IMR-90 (cell line): ENCODE measurements at regions not wholly inside any gene's neighbourhood (a gene's known extent, or its start where the extent isn't known, plus 50 kb on each side); places are given as distances from the start of the nearest gene placed in this dataset.

Source experiments
- CTCF ChIP-seq: conservative IDR thresholded peaks from 2 replicates; pipeline ENCODE4 v1.5.1; 2012; ENCODE audit warnings: mild to moderate bottlenecking, low read depth, low read length, improper control_type of control experiment
- MAZ ChIP-seq: IDR thresholded peaks from 2 replicates; pipeline ENCODE4 v1.6.1; 2012; ENCODE audit warnings: low read depth, mild to moderate bottlenecking, low read length, improper control_type of control experiment, moderate library complexity, borderline replicate concordance
- MXI1 ChIP-seq: IDR thresholded peaks from 2 replicates; pipeline ENCODE4 v1.6.1; 2012; ENCODE audit warnings: low read depth, mild to moderate bottlenecking, low read length, moderate library complexity, borderline replicate concordance
- NFE2L2 ChIP-seq: fragments of 150-350 bp; IDR thresholded peaks from 2 replicates; pipeline ENCODE4 v1.6.1; 2016; ENCODE audit warnings: low read depth, mild to moderate bottlenecking, low read length
- POLR2A ChIP-seq: IDR thresholded peaks from 2 replicates; pipeline ENCODE4 v1.6.1; 2012; ENCODE audit warnings: mild to moderate bottlenecking, low read depth, low read length
- SMC3 ChIP-seq: fragments of 150-350 bp; IDR thresholded peaks from 2 replicates; pipeline ENCODE4 v1.6.1; 2016; ENCODE audit warnings: low read depth, mild to moderate bottlenecking, antibody characterized with exemption, low read length, moderate library complexity

- TF ChIP-seq CTCF: 0 out of 2 replicates have a peak, but pooled peaks have one; percentile 3
- TF ChIP-seq POLR2A: no peak
- TF ChIP-seq MAZ: no peak
- no peak for TF ChIP-seq NFE2L2
- TF ChIP-seq MXI1: no peak
- TF ChIP-seq SMC3: no peak
Observed at GRCh38 chr11:103812680-103813079, 223.8 kb upstream of the DDI1 start.
